ENCODE measurements at regions not wholly inside any gene's neighbourhood (a gene's known extent, or its start where the extent isn't known, plus 50 kb on each side); places are given as distances from the start of the nearest gene placed in this dataset.

DNA sequence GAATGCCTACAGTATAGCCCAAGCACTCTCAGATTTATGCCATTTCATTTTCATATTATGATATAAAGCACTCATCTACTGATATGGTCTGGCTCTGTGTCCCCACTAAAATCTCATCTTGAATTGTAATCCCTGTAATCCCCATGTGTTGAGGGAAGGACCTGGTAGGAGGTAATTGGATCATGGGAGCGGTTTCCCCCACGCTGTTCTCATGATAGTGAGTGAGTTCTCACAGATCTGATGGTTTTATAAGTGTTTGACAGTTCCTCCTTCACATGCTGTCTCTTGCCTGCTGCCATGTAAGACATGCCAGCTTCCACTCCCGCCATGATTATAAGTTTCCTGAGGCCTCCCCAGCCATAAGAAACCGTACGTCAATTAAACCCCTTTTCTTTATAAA lies 171.7 kb downstream of the OTOR start:
- 61 to 66% methylated on average over 5 of the region's 5 CpGs for WGBS, 2 donors
- ATAC-seq = no peak
- Histone ChIP-seq H3K9me3 (no peaks in the 10 kb centered on the region), H3K27ac (no peak overlapping the region), H3K36me3 (no peaks in the 10 kb centered on the region), H3K4me1 (no peaks in the 10 kb centered on the region), H3K27me3 (peaks cover 0 to 4% (median 0%) of the 10 kb centered on the region in 4 donors), H3K4me3 (no peak overlapping the region)
- TF ChIP-seq, protein P1, sequence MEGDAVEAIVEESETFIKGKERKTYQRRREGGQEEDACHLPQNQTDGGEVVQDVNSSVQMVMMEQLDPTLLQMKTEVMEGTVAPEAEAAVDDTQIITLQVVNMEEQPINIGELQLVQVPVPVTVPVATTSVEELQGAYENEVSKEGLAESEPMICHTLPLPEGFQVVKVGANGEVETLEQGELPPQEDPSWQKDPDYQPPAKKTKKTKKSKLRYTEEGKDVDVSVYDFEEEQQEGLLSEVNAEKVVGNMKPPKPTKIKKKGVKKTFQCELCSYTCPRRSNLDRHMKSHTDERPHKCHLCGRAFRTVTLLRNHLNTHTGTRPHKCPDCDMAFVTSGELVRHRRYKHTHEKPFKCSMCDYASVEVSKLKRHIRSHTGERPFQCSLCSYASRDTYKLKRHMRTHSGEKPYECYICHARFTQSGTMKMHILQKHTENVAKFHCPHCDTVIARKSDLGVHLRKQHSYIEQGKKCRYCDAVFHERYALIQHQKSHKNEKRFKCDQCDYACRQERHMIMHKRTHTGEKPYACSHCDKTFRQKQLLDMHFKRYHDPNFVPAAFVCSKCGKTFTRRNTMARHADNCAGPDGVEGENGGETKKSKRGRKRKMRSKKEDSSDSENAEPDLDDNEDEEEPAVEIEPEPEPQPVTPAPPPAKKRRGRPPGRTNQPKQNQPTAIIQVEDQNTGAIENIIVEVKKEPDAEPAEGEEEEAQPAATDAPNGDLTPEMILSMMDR (IDR thresholded peaks at IDR 0.05) = no peak
- intact Hi-C loops (cut with DNase I) = no loop called here
- no peak for DNase-seq
- no peak for FAIRE-seq

DNA sequence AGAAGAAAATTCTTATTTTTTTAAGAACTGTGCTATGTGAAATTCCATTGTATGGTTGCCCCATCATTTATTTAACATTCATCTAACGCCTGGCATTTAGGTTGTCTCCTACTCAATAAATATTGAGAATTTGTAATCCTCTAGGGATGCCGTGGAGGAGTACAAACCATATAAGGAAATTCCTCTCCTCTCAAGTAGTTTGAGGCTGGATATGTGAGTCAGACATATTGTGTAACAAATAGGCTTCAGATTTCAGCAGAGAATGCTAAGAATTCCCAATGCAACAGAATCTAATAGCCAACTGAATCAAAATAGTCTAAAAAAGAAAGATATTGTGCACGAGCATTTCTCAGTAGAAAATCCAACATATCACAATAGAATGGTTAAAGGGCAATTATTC lies 174.7 kb downstream of the OTOR start:
- no peak for DNase-seq
- intact Hi-C loops (cut with DNase I) = no loop called here
- H3K9me3 ChIP-seq = no peaks in the 10 kb centered on the region
- peak in 1 of 4 donors; percentile 53 for ATAC-seq
- FAIRE-seq = no peak
- H3K4me3 ChIP-seq = no peak overlapping the region
- TF ChIP-seq, protein P1 (IDR thresholded peaks at IDR 0.05) = no peak
- H3K4me1 ChIP-seq = no peaks in the 10 kb centered on the region
- peaks cover 0 to 4% (median 0%) of the 10 kb centered on the region in 4 donors for H3K27me3 ChIP-seq
- no peaks in the 10 kb centered on the region for H3K36me3 ChIP-seq
- 28 to 30% methylated on average over 3 of the region's 3 CpGs for WGBS, 2 donors
- H3K27ac ChIP-seq = no peak overlapping the region

DNA sequence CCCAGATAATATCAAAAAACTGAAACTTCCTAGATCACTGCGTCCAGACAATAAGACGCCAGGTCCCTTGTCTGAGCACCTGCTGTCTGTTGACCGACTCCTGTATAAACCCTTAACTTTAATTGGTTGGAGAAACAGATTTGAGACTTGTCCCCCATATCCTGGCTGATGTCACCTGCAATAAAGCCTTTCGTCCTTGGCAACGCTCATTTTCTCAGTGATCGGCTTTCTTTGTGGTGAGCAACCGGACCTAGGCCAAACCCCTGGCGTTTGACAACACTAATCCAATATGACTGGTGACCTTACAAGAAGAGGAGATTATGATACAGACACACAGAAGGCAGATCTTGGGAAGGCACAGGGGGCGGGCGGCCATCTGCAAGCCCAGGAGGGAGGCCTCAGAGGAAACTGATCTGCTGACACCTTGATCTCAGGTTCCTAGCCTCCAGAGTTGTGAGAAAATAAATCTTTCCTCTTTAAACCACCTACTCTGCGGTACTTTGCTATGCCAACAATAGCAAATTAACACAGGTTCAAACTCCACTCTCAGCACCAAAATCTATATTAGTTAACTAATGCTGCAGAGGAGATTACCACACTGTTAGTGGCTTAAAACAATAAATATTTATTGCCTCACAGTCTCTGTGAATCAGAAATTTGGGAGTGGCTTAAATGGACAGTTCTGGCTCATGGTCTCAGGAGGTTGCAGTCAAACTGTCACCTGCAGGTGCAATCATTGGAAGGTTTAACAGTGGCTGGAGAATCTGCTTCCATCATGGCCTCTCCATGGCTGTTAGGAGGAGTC lies 178.7 kb downstream of the OTOR start:
- ATAC-seq = no peak

DNA sequence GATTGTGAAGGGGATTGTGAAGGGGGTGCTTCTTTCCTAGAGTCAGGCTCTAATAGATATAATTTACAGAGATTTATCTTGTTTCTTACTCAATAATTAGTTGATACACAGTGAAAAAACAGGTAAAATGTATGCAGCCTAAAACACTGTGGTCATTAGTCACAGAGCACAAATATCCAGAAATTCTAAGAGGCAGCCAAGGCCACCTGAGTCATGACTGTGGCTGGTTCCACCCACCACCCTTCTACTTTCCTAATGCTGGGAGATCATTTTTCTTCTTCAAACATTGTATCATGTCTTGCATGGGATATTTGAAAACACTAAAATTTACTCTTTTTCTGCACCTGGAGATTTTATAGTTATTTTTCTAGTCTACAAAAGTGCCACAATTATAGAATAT lies 181.6 kb downstream of the OTOR start:
- Histone ChIP-seq H3K27me3 (no peaks in the 10 kb centered on the region), H3K4me1 (no peaks in the 10 kb centered on the region), H3K27ac (no peak overlapping the region), H3K9me3 (no peaks in the 10 kb centered on the region), H3K4me3 (no peak overlapping the region), H3K36me3 (no peaks in the 10 kb centered on the region)
- TF ChIP-seq, protein P1 (IDR thresholded peaks at IDR 0.05) = no peak
- ATAC-seq (no peak), DNase-seq (no peak), FAIRE-seq (no peak)
- intact Hi-C loops (cut with DNase I) = no loop called here

More for the DNA sequence above, 178.7 kb downstream of the OTOR start:
- 80 to 87% methylated on average over 11 of the region's 11 CpGs for WGBS, 2 donors
- Histone ChIP-seq H3K36me3 (no peaks in the 10 kb centered on the region), H3K27ac (no peak overlapping the region), H3K4me1 (no peaks in the 10 kb centered on the region), H3K4me3 (no peak overlapping the region), H3K9me3 (no peaks in the 10 kb centered on the region), H3K27me3 (peaks cover 0 to 4% (median 0%) of the 10 kb centered on the region in 4 donors)
- intact Hi-C loops (cut with DNase I) = no loop called here
- DNase-seq = no peak
- TF ChIP-seq, protein P1 (IDR thresholded peaks at IDR 0.05) = no peak
- no peak for FAIRE-seq

DNA sequence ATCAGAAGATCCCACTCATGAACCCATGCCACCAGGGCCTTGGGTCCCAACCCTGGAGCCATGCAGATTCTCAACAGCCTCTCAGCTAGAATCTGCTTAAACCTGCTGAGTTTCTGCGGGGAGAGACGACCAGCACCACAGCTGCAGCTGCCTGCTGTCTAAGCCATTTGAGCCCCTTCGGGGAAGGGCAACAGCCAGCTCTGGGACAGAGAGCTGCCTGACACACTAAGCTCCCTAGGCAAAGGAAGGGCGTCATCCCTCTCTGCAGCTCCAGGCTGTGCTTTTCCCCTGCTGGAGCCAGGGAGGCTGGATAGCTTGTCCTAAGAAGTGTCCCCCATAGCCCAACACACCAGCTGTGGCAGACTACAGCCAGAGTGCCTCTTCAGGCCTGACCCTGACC lies 182.5 kb downstream of the OTOR start:
- Histone ChIP-seq H3K36me3 (no peaks in the 10 kb centered on the region), H3K27ac (no peak overlapping the region), H3K4me3 (no peak overlapping the region), H3K4me1 (no peaks in the 10 kb centered on the region), H3K9me3 (no peaks in the 10 kb centered on the region), H3K27me3 (no peaks in the 10 kb centered on the region)
- DNase-seq (no peak), FAIRE-seq (no peak), ATAC-seq (no peak)
- TF ChIP-seq, protein P1 (IDR thresholded peaks at IDR 0.05) = no peak
- intact Hi-C loops (cut with DNase I) = no loop called here
- 64 to 80% methylated on average over 4 of the region's 4 CpGs for WGBS, 2 donors

Data from pancreas (tissue), 10 donors.